ENCODE measurements at regions not wholly inside any gene's neighbourhood (a gene's known extent, or its start where the extent isn't known, plus 50 kb on each side); places are given as distances from the start of the nearest gene placed in this dataset.

DNA sequence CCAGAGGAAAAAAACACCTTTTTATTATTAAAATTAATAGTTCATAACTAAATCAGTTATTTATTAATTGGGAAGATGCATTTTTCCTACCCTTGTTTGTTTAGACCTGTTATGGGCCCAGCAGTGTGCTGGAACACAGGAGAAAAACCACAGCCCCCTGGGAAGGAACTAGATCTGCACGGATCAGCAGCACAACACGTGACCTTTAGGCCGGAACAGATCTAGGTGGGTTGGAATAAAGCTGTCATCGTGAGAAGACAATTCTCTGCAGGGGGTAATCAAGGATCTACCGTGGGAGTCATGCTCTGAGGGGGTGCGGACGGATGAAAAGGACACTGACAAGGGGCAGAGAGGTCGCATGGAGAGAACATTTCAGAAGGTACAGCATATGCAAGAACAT, 95.8 kb upstream of the SPATA31C2 start:
- no peak for DNase-seq (ENCODE audit: low read depth)
- TF ChIP-seq CTCF (IDR thresholded peaks at IDR 0.05; ENCODE audit: control insufficient read depth, extremely low read depth, insufficient read depth), result no peak
- no peak overlapping the region for H3K4me3 ChIP-seq (ENCODE audit: low read depth, low read length)

DNA sequence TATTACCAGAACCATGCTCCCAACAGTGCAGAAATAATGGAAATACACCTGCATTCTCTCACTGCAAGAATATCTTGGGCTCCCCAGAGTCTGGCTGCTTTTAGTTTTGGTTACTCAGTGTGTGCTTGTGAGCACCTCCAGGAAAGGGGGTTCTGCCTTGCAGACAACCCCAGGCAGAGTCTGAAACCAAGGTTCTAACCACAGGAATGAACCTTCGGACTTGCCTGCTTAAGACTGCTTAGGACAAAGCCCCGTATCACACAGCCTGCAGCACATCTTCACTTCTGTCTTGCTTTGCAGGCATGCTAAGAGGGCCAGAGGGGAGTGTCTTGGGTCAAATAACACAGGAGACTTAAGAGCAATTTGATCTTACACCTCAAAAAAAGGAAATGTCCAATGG, 94.8 kb upstream of the SPATA31C2 start:
- H3K4me3 ChIP-seq (ENCODE audit: low read depth, low read length), result no peak overlapping the region
- no peak for DNase-seq (ENCODE audit: low read depth)
- TF ChIP-seq CTCF (IDR thresholded peaks at IDR 0.05; ENCODE audit: control insufficient read depth, extremely low read depth, insufficient read depth), result no peak

- TF ChIP-seq CTCF (IDR thresholded peaks at IDR 0.05; ENCODE audit: control insufficient read depth, extremely low read depth, insufficient read depth), result no peak
- DNase-seq (ENCODE audit: low read depth), result no peak
- no peak overlapping the region for H3K4me3 ChIP-seq (ENCODE audit: low read depth, low read length)
Observed at GRCh38 chr9:88230612-88231011, 92.3 kb upstream of the SPATA31C2 start.

- no peak overlapping the region for H3K4me3 ChIP-seq (ENCODE audit: low read depth, low read length)
- TF ChIP-seq CTCF (IDR thresholded peaks at IDR 0.05; ENCODE audit: control insufficient read depth, extremely low read depth, insufficient read depth), result no peak
Observed at GRCh38 chr9:88229434-88229833, 91.2 kb upstream of the SPATA31C2 start.

GRCh38 chr9:88224938-88225337, 86.7 kb upstream of the SPATA31C2 start:
- TF ChIP-seq CTCF (IDR thresholded peaks at IDR 0.05; ENCODE audit: control insufficient read depth, extremely low read depth, insufficient read depth), result no peak
- no peak for DNase-seq (ENCODE audit: low read depth)
- H3K4me3 ChIP-seq (ENCODE audit: low read depth, low read length), result no peak overlapping the region

More at GRCh38 chr9:88229434-88229833, 91.2 kb upstream of the SPATA31C2 start:
- no peak for DNase-seq (ENCODE audit: low read depth)

- H3K4me3 ChIP-seq (ENCODE audit: low read depth, low read length), result no peak overlapping the region
- no peak for DNase-seq (ENCODE audit: low read depth)
- TF ChIP-seq CTCF (IDR thresholded peaks at IDR 0.05; ENCODE audit: control insufficient read depth, extremely low read depth, insufficient read depth), result no peak
Observed at GRCh38 chr9:88221105-88221504, 82.8 kb upstream of the SPATA31C2 start.

- no peak for TF ChIP-seq CTCF (IDR thresholded peaks at IDR 0.05; ENCODE audit: control insufficient read depth, extremely low read depth, insufficient read depth)
- no peak overlapping the region for H3K4me3 ChIP-seq (ENCODE audit: low read depth, low read length)
Observed at GRCh38 chr9:88220652-88221051, 82.4 kb upstream of the SPATA31C2 start.

More at GRCh38 chr9:88220652-88221051, 82.4 kb upstream of the SPATA31C2 start:
- no peak for DNase-seq (ENCODE audit: low read depth)

All from LNCaP clone FGC (cell line).